ENCODE measurements at regions not wholly inside any gene's neighbourhood (a gene's known extent, or its start where the extent isn't known, plus 50 kb on each side); places are given as distances from the start of the nearest gene placed in this dataset.
"Not testable (repeated sequence)": the region's sequence is repeated elsewhere in the genome, so short reads cannot be mapped to it uniquely, and the experiment has no call there.

DNA sequence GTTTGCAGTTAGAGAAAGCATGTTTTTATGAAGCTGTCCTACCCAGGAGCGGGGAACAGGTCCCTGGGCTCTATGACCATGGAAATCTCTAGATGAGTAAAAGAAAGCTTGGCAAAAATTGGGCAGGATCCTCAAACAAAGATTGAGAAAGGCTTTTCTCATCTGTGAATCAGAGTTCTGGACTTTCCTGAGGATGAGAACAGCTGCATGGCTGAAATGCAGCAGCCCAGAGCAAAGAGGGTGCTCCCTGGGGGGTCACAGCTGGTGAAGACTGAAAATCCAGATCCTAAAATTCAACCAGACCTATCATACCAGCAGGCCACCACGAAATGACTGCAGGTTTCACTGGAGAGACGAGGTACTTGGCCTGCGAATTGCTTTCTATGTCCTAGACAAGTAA is 65.7 kb upstream of the APP start:
- TF ChIP-seq TCF7L2 (IDR thresholded peaks at IDR 0.05; ENCODE audit: borderline replicate concordance, low read depth, low read length) (no peak), ZNF776 (tag by site-specific recombination; IDR thresholded peaks at IDR 0.05; ENCODE audit: borderline replicate concordance) (no peak), ZNF19 (tag by site-specific recombination; IDR thresholded peaks at IDR 0.05; ENCODE audit: low read depth) (no peak), ZNF768 (tag by site-specific recombination; IDR thresholded peaks at IDR 0.05) (no peak), ZBTB17 (tag by site-specific recombination; IDR thresholded peaks at IDR 0.05) (no peak), ZNF184 (tag by site-specific recombination; IDR thresholded peaks at IDR 0.05) (no peak)
- H3K27ac ChIP-seq (ENCODE audit: extremely low read depth, low read depth, low read length): no peak overlapping the region
- POLR2A ChIA-PET: no interaction called here
- no peak overlapping the region for H3K4me3 ChIP-seq (ENCODE audit: low read depth, low read length)
- no peaks in the 10 kb centered on the region for H3K36me3 ChIP-seq (ENCODE audit: control insufficient read depth in 2 of 2, insufficient read depth in 1 of 2, low read length in 2 of 2)
- H3K4me1 ChIP-seq (ENCODE audit: control insufficient read depth, insufficient read depth, low read length): no peaks in the 10 kb centered on the region
- no peaks in the 10 kb centered on the region for H3K9me3 ChIP-seq (ENCODE audit: control insufficient read depth, insufficient read depth, low read depth, low read length)
- CTCF ChIA-PET: no interaction called here

DNA sequence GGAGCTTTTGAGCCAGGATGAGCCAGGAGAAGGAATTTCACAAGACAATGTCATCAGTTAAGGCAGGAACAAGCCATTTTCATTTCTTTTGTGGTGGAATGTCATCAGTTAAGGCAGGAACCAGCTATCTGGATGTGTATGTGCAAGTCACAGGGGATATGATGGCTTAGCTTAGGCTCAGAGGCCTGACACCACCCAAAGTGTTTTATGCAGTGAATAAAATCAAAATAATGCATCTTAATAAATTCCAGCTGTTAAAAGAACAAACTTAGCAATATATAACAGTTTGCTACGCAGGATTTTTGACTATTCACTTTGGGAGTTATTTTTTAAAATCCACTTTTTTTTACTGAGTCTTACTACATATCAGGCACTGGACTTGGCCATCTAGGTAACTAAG is 62.7 kb upstream of the APP start:
- H3K27ac ChIP-seq (ENCODE audit: extremely low read depth, low read depth, low read length); H3K9me3 ChIP-seq (ENCODE audit: control insufficient read depth, insufficient read depth, low read depth, low read length); H3K4me1 ChIP-seq (ENCODE audit: control insufficient read depth, insufficient read depth, low read length); POLR2A ChIA-PET; H3K36me3 ChIP-seq (ENCODE audit: control insufficient read depth in 2 of 2, insufficient read depth in 1 of 2, low read length in 2 of 2); H3K4me3 ChIP-seq (ENCODE audit: low read depth, low read length); CTCF ChIA-PET: not testable (repeated sequence)

DNA sequence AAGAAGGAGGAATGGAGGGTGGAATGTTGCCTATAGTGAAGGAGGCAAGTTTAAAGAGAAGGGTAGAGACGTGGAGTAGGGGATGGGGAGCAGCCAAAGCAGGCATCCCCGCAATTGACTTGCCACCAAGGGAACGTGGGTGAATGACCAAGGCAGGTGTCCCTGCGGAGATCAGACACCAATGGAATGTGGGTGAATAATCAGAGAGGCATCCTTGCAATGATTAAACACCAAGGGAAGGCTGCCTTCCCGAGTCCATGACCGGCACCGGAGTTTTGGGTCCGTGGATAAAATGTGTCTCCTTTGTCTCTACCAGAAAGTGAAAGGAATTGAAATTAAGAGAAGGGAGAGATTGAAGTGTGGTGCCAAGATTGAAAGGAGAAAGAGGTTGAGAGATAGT is 61.9 kb upstream of the APP start:
- H3K27ac ChIP-seq (ENCODE audit: extremely low read depth, low read depth, low read length); CTCF ChIA-PET; H3K4me1 ChIP-seq (ENCODE audit: control insufficient read depth, insufficient read depth, low read length); H3K4me3 ChIP-seq (ENCODE audit: low read depth, low read length); H3K9me3 ChIP-seq (ENCODE audit: control insufficient read depth, insufficient read depth, low read depth, low read length); H3K36me3 ChIP-seq (ENCODE audit: control insufficient read depth in 2 of 2, insufficient read depth in 1 of 2, low read length in 2 of 2); POLR2A ChIA-PET: not testable (repeated sequence)

DNA sequence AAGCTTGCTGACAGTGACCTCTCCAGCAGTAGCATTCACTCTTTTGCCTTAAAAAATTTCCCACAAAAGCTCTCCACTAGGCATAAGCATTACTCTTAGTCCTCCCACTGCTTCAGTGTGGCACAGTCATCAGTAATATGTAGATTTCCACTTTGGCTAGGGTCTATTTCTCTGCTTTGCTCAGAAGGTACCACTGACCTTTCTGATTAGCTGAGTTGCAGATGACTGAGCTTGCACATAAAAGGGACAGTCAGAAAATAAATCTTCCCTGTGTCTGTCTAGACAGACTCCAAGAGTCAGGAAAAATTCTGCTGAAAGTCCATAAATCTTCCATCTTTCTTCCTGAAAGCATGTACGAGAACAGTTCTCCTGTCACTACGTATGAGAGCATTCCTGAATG is 56.6 kb upstream of the APP start:
- Histone ChIP-seq H3K4me3 (ENCODE audit: low read depth, low read length) (no peak overlapping the region), H3K36me3 (ENCODE audit: control insufficient read depth in 2 of 2, insufficient read depth in 1 of 2, low read length in 2 of 2) (no peaks in the 10 kb centered on the region), H3K4me1 (ENCODE audit: control insufficient read depth, insufficient read depth, low read length) (no peaks in the 10 kb centered on the region), H3K27ac (ENCODE audit: extremely low read depth, low read depth, low read length) (no peak overlapping the region), H3K9me3 (ENCODE audit: control insufficient read depth, insufficient read depth, low read depth, low read length) (no peaks in the 10 kb centered on the region)
- POLR2A ChIA-PET: no interaction called here
- TF ChIP-seq, protein P1, sequence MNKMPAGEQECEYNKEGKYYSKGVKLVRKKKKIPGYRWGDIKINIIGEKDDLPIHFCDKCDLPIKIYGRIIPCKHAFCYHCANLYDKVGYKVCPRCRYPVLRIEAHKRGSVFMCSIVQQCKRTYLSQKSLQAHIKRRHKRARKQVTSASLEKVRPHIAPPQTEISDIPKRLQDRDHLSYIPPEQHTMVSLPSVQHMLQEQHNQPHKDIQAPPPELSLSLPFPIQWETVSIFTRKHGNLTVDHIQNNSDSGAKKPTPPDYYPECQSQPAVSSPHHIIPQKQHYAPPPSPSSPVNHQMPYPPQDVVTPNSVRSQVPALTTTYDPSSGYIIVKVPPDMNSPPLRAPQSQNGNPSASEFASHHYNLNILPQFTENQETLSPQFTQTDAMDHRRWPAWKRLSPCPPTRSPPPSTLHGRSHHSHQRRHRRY (tag by site-specific recombination; IDR thresholded peaks at IDR 0.05): no peak
- TF ChIP-seq ZNF404 (tag by site-specific recombination; IDR thresholded peaks at IDR 0.05) (no peak), ZNF423 (tag by site-specific recombination; IDR thresholded peaks at IDR 0.05) (no peak), ZNF629 (tag by site-specific recombination; IDR thresholded peaks at IDR 0.05) (no peak), KLF7 (tag by site-specific recombination; IDR thresholded peaks at IDR 0.05; ENCODE audit: borderline replicate concordance) (no peak), ZBTB20 (tag by site-specific recombination; IDR thresholded peaks at IDR 0.05) (no peak), GLIS2 (tag by site-specific recombination; IDR thresholded peaks at IDR 0.05) (no peak), ZSCAN16 (tag by site-specific recombination; IDR thresholded peaks at IDR 0.05) (no peak), KLF16 (tag by site-specific recombination; IDR thresholded peaks at IDR 0.05) (no peak), ZNF596 (tag by site-specific recombination; IDR thresholded peaks at IDR 0.05) (no peak), GLI2 (tag by site-specific recombination; IDR thresholded peaks at IDR 0.05; ENCODE audit: borderline replicate concordance, low read depth) (no peak)
- TF ChIP-seq, protein P2, sequence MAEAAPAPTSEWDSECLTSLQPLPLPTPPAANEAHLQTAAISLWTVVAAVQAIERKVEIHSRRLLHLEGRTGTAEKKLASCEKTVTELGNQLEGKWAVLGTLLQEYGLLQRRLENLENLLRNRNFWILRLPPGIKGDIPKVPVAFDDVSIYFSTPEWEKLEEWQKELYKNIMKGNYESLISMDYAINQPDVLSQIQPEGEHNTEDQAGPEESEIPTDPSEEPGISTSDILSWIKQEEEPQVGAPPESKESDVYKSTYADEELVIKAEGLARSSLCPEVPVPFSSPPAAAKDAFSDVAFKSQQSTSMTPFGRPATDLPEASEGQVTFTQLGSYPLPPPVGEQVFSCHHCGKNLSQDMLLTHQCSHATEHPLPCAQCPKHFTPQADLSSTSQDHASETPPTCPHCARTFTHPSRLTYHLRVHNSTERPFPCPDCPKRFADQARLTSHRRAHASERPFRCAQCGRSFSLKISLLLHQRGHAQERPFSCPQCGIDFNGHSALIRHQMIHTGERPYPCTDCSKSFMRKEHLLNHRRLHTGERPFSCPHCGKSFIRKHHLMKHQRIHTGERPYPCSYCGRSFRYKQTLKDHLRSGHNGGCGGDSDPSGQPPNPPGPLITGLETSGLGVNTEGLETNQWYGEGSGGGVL (tag by site-specific recombination; IDR thresholded peaks at IDR 0.05): no peak
- TF ChIP-seq, protein P3, sequence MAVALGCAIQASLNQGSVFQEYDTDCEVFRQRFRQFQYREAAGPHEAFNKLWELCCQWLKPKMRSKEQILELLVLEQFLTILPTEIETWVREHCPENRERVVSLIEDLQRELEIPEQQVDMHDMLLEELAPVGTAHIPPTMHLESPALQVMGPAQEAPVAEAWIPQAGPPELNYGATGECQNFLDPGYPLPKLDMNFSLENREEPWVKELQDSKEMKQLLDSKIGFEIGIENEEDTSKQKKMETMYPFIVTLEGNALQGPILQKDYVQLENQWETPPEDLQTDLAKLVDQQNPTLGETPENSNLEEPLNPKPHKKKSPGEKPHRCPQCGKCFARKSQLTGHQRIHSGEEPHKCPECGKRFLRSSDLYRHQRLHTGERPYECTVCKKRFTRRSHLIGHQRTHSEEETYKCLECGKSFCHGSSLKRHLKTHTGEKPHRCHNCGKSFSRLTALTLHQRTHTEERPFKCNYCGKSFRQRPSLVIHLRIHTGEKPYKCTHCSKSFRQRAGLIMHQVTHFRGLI (tag by site-specific recombination; IDR thresholded peaks at IDR 0.05): no peak
- TF ChIP-seq, protein P4, sequence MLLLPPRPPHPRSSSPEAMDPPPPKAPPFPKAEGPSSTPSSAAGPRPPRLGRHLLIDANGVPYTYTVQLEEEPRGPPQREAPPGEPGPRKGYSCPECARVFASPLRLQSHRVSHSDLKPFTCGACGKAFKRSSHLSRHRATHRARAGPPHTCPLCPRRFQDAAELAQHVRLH (tag by site-specific recombination; IDR thresholded peaks at IDR 0.05): no peak
- TF ChIP-seq, protein P5, sequence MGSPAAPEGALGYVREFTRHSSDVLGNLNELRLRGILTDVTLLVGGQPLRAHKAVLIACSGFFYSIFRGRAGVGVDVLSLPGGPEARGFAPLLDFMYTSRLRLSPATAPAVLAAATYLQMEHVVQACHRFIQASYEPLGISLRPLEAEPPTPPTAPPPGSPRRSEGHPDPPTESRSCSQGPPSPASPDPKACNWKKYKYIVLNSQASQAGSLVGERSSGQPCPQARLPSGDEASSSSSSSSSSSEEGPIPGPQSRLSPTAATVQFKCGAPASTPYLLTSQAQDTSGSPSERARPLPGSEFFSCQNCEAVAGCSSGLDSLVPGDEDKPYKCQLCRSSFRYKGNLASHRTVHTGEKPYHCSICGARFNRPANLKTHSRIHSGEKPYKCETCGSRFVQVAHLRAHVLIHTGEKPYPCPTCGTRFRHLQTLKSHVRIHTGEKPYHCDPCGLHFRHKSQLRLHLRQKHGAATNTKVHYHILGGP (tag by site-specific recombination; IDR thresholded peaks at IDR 0.05): no peak
- CTCF ChIA-PET: no interaction called here
